GM23338 (cell line): ENCODE measurements at regions not wholly inside any gene's neighbourhood (a gene's known extent, or its start where the extent isn't known, plus 50 kb on each side); places are given as distances from the start of the nearest gene placed in this dataset.
"Not testable (repeated sequence)": the region's sequence is repeated elsewhere in the genome, so short reads cannot be mapped to it uniquely, and the experiment has no call there.

Source experiments
- ATAC-seq: fragments of 200-7000 bp; cut with Tn5 transposase; 3 replicates; pipeline ENCODE4 v1.9.1; 2020
- DNase-seq: peaks from one replicate; pipeline ENCODE4 v3.0.0-alpha.2; 2015; ENCODE audit warnings: low spot score
- H2AFZ ChIP-seq: fragments of 200-600 bp; sonication (generic); 2 replicates; pipeline ENCODE4 v1.8.0; 2016; ENCODE audit warnings: antibody characterized with exemption, mild to moderate bottlenecking, moderate library complexity
- H3F3A ChIP-seq: fragments of 200-600 bp; sonication (generic); replicated peaks from 2 replicates; pipeline ENCODE4 v1.8.0; 2017; ENCODE audit warnings: antibody characterized with exemption, mixed run types, low read depth
- H3K27ac ChIP-seq: fragments of 200-600 bp; sonication (generic); 2 replicates; pipeline ENCODE4 v1.6.1; 2016; ENCODE audit warnings: low read depth
- H3K27me3 ChIP-seq: fragments of 200-600 bp; sonication (generic); 2 replicates; pipeline ENCODE4 v1.8.0; 2016; ENCODE audit warnings: mild to moderate bottlenecking, mixed run types, moderate library complexity; ENCODE audit not compliant: insufficient read depth
- H3K36me3 ChIP-seq: fragments of 200-600 bp; sonication (generic); 2 replicates; pipeline ENCODE4 v1.8.0; 2016; ENCODE audit warnings: mild to moderate bottlenecking; ENCODE audit not compliant: insufficient read depth
- H3K4me1 ChIP-seq: fragments of 200-600 bp; sonication (generic); 2 replicates; pipeline ENCODE4 v1.8.0; 2016; ENCODE audit warnings: mild to moderate bottlenecking, moderate library complexity; ENCODE audit not compliant: insufficient read depth
- H3K4me2 ChIP-seq: fragments of 200-600 bp; sonication (generic); 2 replicates; pipeline ENCODE4 v1.7.1; 2017; ENCODE audit warnings: mixed run types
- H3K4me3 ChIP-seq: fragments of 200-600 bp; sonication (generic); 2 replicates; pipeline ENCODE4 v1.6.1; 2016; ENCODE audit warnings: mixed run types
- H3K79me2 ChIP-seq: fragments of 200-600 bp; sonication (generic); replicated peaks from 2 replicates; pipeline ENCODE4 v1.8.0; 2017; ENCODE audit warnings: mild to moderate bottlenecking; ENCODE audit not compliant: insufficient read depth
- H3K9me2 ChIP-seq: fragments of 200-600 bp; sonication (generic); 2 replicates; pipeline ENCODE4 v1.8.0; 2017; ENCODE audit not compliant: insufficient read depth
- H4K20me1 ChIP-seq: fragments of 200-600 bp; sonication (generic); replicated peaks from 2 replicates; pipeline ENCODE4 v1.8.0; 2017; ENCODE audit warnings: mild to moderate bottlenecking; ENCODE audit not compliant: insufficient read depth
- H3K27ac Mint-ChIP-seq: 2 replicates; pipeline ENCODE4 v1.8.0; 2020; ENCODE audit warnings: inconsistent platforms, mild to moderate bottlenecking, moderate library complexity, mixed read lengths
- H3K27me3 Mint-ChIP-seq: 3 replicates; pipeline ENCODE4 v1.8.0; 2022; ENCODE audit warnings: low read depth, mild to moderate bottlenecking, moderate library complexity, mixed read lengths, inconsistent platforms; ENCODE audit not compliant: insufficient read depth, poor library complexity
- H3K36me3 Mint-ChIP-seq: 3 replicates; pipeline ENCODE4 v1.8.0; 2021; ENCODE audit warnings: low read depth, mild to moderate bottlenecking, inconsistent platforms, moderate library complexity, mixed read lengths
- H3K4me1 Mint-ChIP-seq: 3 replicates; pipeline ENCODE4 v1.8.0; 2020; ENCODE audit warnings: mild to moderate bottlenecking, inconsistent platforms, mixed read lengths
- H3K4me3 Mint-ChIP-seq: 3 replicates; pipeline ENCODE4 v1.8.0; 2021; ENCODE audit warnings: moderate library complexity, mild to moderate bottlenecking, inconsistent platforms, mixed read lengths
- H3K9me3 Mint-ChIP-seq: 3 replicates; pipeline ENCODE4 v1.8.0; 2020; ENCODE audit warnings: moderate library complexity, mild to moderate bottlenecking, inconsistent platforms, mixed read lengths
- CREB1 ChIP-seq: fragments of 250-450 bp; sonication (Bioruptor Pico); IDR thresholded peaks from 2 replicates; pipeline ENCODE4 v1.5.0; 2020; ENCODE audit warnings: low read depth, mild to moderate bottlenecking, moderate library complexity
- CTCF ChIP-seq, 2 experiments: fragments of 200-600 bp in 1 of 2; sonication (generic) in 1 of 2; conservative IDR thresholded peaks; 2 replicates each; pipeline versions ENCODE4 v1.5.1 to v1.6.1; 2016 to 2017; ENCODE audit warnings: antibody characterized with exemption in 2 of 2, low read depth in 2 of 2, mild to moderate bottlenecking in 2 of 2, moderate library complexity in 1 of 2
- ETS1 ChIP-seq: IDR thresholded peaks from 2 replicates; pipeline ENCODE4 v1.6.1; 2016; ENCODE audit warnings: antibody characterized with exemption
- EZH2 ChIP-seq: fragments of 200-600 bp; sonication (generic); IDR thresholded peaks from one replicate; pipeline ENCODE4 v1.8.0; 2017; ENCODE audit warnings: antibody characterized with exemption, mild to moderate bottlenecking, low read depth; ENCODE audit not compliant: unreplicated experiment
- EZH2phosphoT487 ChIP-seq: fragments of 200-600 bp; sonication (generic); IDR thresholded peaks from one replicate; pipeline ENCODE4 v1.8.1; 2018; ENCODE audit warnings: antibody characterized with exemption; ENCODE audit not compliant: unreplicated experiment
- POLR2AphosphoS5 ChIP-seq: IDR thresholded peaks from 2 replicates; pipeline ENCODE4 v1.6.1; 2016; ENCODE audit warnings: antibody characterized with exemption, low read depth
- ZNF114 ChIP-seq: fragments of 250-450 bp; sonication (Bioruptor Pico); IDR thresholded peaks from 2 replicates; pipeline ENCODE4 v1.5.0; 2020; ENCODE audit warnings: mild to moderate bottlenecking, moderate library complexity
- ZNF331 ChIP-seq: fragments of 250-450 bp; sonication (Bioruptor Pico); IDR thresholded peaks from 2 replicates; pipeline ENCODE4 v1.5.0; 2020; ENCODE audit warnings: low read depth, mild to moderate bottlenecking, moderate library complexity
- ZNF462 ChIP-seq: fragments of 250-450 bp; sonication (Bioruptor Pico); IDR thresholded peaks from 2 replicates; pipeline ENCODE4 v1.5.0; 2020; ENCODE audit warnings: mild to moderate bottlenecking, moderate library complexity

- TF ChIP-seq CTCF (conservative IDR thresholded peaks at IDR 0.05; ENCODE audit: low read depth in 2 of 2) = no peak
- no peak for TF ChIP-seq EZH2
- TF ChIP-seq EZH2phosphoT487 = no peak
- TF ChIP-seq CREB1 (CRISPR knock-in tag) = no peak
- no peak for TF ChIP-seq POLR2AphosphoS5
- no peak for TF ChIP-seq ZNF462 (CRISPR knock-in tag)
- no peak for TF ChIP-seq ZNF114
Observed at GRCh38 chr16:86259499-86259898, 250.8 kb upstream of the FOXF1 start (continued).

- H3K4me3 Mint-ChIP-seq = no peak overlapping the region
- H2AFZ ChIP-seq = no peak overlapping the region
- H3K4me1 Mint-ChIP-seq = no peaks in the 10 kb centered on the region
- H3F3A ChIP-seq = no peaks in the 10 kb centered on the region
- no peak overlapping the region for H3K27ac Mint-ChIP-seq
- peaks cover 14% of the 10 kb centered on the region for H3K36me3 Mint-ChIP-seq
- H3K27me3 ChIP-seq = no peaks in the 10 kb centered on the region
- no peak overlapping the region for H3K4me3 ChIP-seq
- H3K36me3 ChIP-seq = no peaks in the 10 kb centered on the region
- ATAC-seq = no peak
- no peaks in the 10 kb centered on the region for H3K4me1 ChIP-seq
- H3K9me2 ChIP-seq = peaks cover 30% of the 10 kb centered on the region; the same call in 1 of the 2 replicates
- no peaks in the 10 kb centered on the region for H3K27me3 Mint-ChIP-seq
- H3K79me2 ChIP-seq = no peaks in the 10 kb centered on the region
- H3K4me2 ChIP-seq = no peak overlapping the region
- H4K20me1 ChIP-seq = no peaks in the 10 kb centered on the region
- peaks cover 19% of the 10 kb centered on the region for H3K9me3 Mint-ChIP-seq
- TF ChIP-seq ZNF331 (CRISPR knock-in tag) = no peak
- 0 out of 2 replicates have a peak, but pooled peaks have one; percentile 10 for TF ChIP-seq CREB1 (CRISPR knock-in tag)
- no peak for TF ChIP-seq CTCF (conservative IDR thresholded peaks at IDR 0.05; ENCODE audit: low read depth in 2 of 2)
- TF ChIP-seq ETS1 = no peak
- no peak overlapping the region for H3K27ac ChIP-seq
- no peak for DNase-seq
Observed at GRCh38 chr16:86261379-86261778, 248.9 kb upstream of the FOXF1 start.

- not testable (repeated sequence) for H3K27me3 Mint-ChIP-seq, ATAC-seq, H3K27me3 ChIP-seq, H2AFZ ChIP-seq, H4K20me1 ChIP-seq, H3K4me3 ChIP-seq, DNase-seq, H3K4me3 Mint-ChIP-seq, H3K9me2 ChIP-seq, H3K36me3 Mint-ChIP-seq, H3K79me2 ChIP-seq, H3K36me3 ChIP-seq, H3K27ac Mint-ChIP-seq, H3K27ac ChIP-seq, H3K9me3 Mint-ChIP-seq, H3K4me1 ChIP-seq, H3K4me1 Mint-ChIP-seq, H3F3A ChIP-seq, H3K4me2 ChIP-seq
Observed at GRCh38 chr16:86267657-86268056, 242.7 kb upstream of the FOXF1 start.
